Neural progenitor cell (in vitro differentiated cells): ENCODE measurements at regions not wholly inside any gene's neighbourhood (a gene's known extent, or its start where the extent isn't known, plus 50 kb on each side); places are given as distances from the start of the nearest gene placed in this dataset.
"Not testable (repeated sequence)": the region's sequence is repeated elsewhere in the genome, so short reads cannot be mapped to it uniquely, and the experiment has no call there.

Experiments used
- DNase-seq: peaks from one replicate; pipeline ENCODE4 v3.0.0-alpha.2; 2016; ENCODE audit warnings: low spot score
- H2AFZ ChIP-seq: fragments of 200-600 bp; sonication (generic); replicated peaks from 2 replicates; pipeline ENCODE4 v1.6.1; 2016; ENCODE audit warnings: antibody characterized with exemption
- H3F3A ChIP-seq: fragments of 200-600 bp; sonication (generic); 2 replicates; pipeline ENCODE4 v1.6.1; 2016; ENCODE audit warnings: antibody characterized with exemption, low read depth
- H3K27ac ChIP-seq: fragments of 200-600 bp; sonication (generic); 2 replicates; pipeline ENCODE4 v1.5.1; 2016; ENCODE audit warnings: mild to moderate bottlenecking
- H3K27me3 ChIP-seq: fragments of 200-600 bp; sonication (generic); 2 replicates; pipeline ENCODE4 v1.6.1; 2016; ENCODE audit warnings: mild to moderate bottlenecking, moderate library complexity
- H3K36me3 ChIP-seq: fragments of 200-600 bp; sonication (generic); 2 replicates; pipeline ENCODE4 v1.5.1; 2016
- H3K4me1 ChIP-seq: fragments of 200-600 bp; sonication (generic); 2 replicates; pipeline ENCODE4 v1.6.1; 2016; ENCODE audit warnings: mixed run types
- H3K4me2 ChIP-seq: fragments of 200-600 bp; sonication (generic); 2 replicates; pipeline ENCODE4 v1.6.1; 2016
- H3K4me3 ChIP-seq: fragments of 200-600 bp; sonication (generic); 2 replicates; pipeline ENCODE4 v1.5.1; 2016
- H3K79me2 ChIP-seq: fragments of 200-600 bp; sonication (generic); 2 replicates; pipeline ENCODE4 v1.6.1; 2016; ENCODE audit warnings: low read depth
- H3K9ac ChIP-seq: fragments of 200-600 bp; sonication (generic); 2 replicates; pipeline ENCODE4 v1.6.1; 2016
- H3K9me3 ChIP-seq: fragments of 200-600 bp; sonication (generic); 2 replicates; pipeline ENCODE4 v1.5.1; 2016; ENCODE audit warnings: low read depth
- H4K20me1 ChIP-seq: fragments of 200-600 bp; sonication (generic); 2 replicates; pipeline ENCODE4 v1.6.1; 2016; ENCODE audit warnings: low read depth
- H3K27ac Mint-ChIP-seq: 3 replicates; pipeline ENCODE4 v1.8.0; 2021; ENCODE audit warnings: mixed read lengths
- H3K27me3 Mint-ChIP-seq: 2 replicates; pipeline ENCODE4 v1.8.0; 2022; ENCODE audit warnings: low read depth, mild to moderate bottlenecking, inconsistent platforms, moderate library complexity, mixed read lengths; ENCODE audit not compliant: insufficient read depth
- H3K36me3 Mint-ChIP-seq: 3 replicates; pipeline ENCODE4 v1.8.0; 2021; ENCODE audit warnings: mixed read lengths
- H3K4me1 Mint-ChIP-seq: 3 replicates; pipeline ENCODE4 v1.8.0; 2021; ENCODE audit warnings: mixed read lengths
- H3K4me3 Mint-ChIP-seq: 3 replicates; pipeline ENCODE4 v1.8.0; 2021; ENCODE audit warnings: mild to moderate bottlenecking, moderate library complexity, mixed read lengths
- H3K9me3 Mint-ChIP-seq: 3 replicates; pipeline ENCODE4 v1.8.0; 2020; ENCODE audit warnings: mixed read lengths

GRCh38 chr16:29578898-29579297 is 72.7 kb upstream of the NPIPB12 start:
- Histone ChIP-seq H3K79me2 (peaks cover 93% of the 10 kb centered on the region), H4K20me1 (peaks cover 33% of the 10 kb centered on the region)
- not testable (repeated sequence) for H3K9me3 Mint-ChIP-seq, H3F3A ChIP-seq, H3K4me2 ChIP-seq, H3K4me1 Mint-ChIP-seq, H2AFZ ChIP-seq, DNase-seq, H3K36me3 Mint-ChIP-seq, H3K36me3 ChIP-seq, H3K9ac ChIP-seq, H3K27me3 ChIP-seq, H3K27ac Mint-ChIP-seq, H3K27me3 Mint-ChIP-seq, H3K4me1 ChIP-seq, H3K27ac ChIP-seq, H3K9me3 ChIP-seq, H3K4me3 ChIP-seq, H3K4me3 Mint-ChIP-seq

DNA sequence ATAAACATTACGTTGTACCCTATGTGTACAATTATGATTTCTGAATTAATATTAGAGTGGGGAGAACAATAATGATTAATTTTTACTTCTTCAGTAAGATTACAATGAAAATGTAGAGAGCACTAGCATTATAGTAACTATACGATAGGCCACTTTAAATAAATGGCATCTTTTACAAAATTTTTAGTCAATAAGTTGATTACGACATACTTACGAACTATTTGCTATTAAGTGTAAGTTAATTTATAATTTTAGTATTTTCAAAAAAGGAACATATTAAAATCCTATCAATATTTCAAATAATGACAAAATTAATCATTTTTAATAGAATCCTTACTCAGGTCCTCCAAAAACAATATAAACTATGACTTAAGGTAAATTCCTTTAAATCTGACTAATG is 75.6 kb upstream of the NPIPB12 start:
- H3K4me3 ChIP-seq, H3K27ac ChIP-seq, H3K9me3 ChIP-seq, H3K27me3 Mint-ChIP-seq, DNase-seq, H3F3A ChIP-seq, H3K9ac ChIP-seq, H3K36me3 Mint-ChIP-seq, H3K27me3 ChIP-seq, H3K4me1 Mint-ChIP-seq, H3K4me3 Mint-ChIP-seq, H3K27ac Mint-ChIP-seq, H3K36me3 ChIP-seq, H3K4me2 ChIP-seq, H3K9me3 Mint-ChIP-seq, H3K4me1 ChIP-seq, H2AFZ ChIP-seq: not testable (repeated sequence)
- peaks cover 52% of the 10 kb centered on the region for H4K20me1 ChIP-seq
- H3K79me2 ChIP-seq, result peaks cover 97% of the 10 kb centered on the region

DNA sequence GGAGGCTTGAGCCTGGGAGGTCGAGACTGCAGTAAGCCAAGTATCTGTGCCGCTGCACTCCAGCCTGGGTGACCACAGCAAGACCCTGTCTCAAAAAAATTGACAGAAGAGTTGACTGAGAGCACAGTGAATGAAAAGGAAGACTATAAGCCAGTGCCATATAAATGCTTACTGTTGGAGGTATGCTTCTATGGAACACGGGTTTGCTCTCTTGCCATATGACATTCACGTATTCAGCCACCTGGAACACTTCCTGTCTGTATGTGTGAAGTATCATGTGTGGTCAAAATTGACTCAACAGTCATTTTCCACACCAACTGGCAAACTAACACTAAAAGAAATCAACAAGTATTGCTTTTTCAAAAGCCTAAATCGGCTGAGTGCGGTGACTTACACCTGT is 71.1 kb upstream of the SPN start:
- H3K4me1 Mint-ChIP-seq, result not testable (repeated sequence)

GRCh38 chr16:29594269-29594925 is 68.7 kb upstream of the SPN start:
- Histone ChIP-seq H3K79me2 (peaks cover 60% of the 10 kb centered on the region), H4K20me1 (peaks cover 20% of the 10 kb centered on the region), H3K4me3 (peak overlapping the region; percentile 63), H3K4me2 (peak overlapping the region; percentile 77)
- not testable (repeated sequence) for H2AFZ ChIP-seq, H3F3A ChIP-seq, H3K9me3 ChIP-seq, H3K36me3 ChIP-seq, H3K4me1 Mint-ChIP-seq, H3K9ac ChIP-seq, H3K36me3 Mint-ChIP-seq, H3K27me3 Mint-ChIP-seq, H3K4me1 ChIP-seq, H3K27me3 ChIP-seq, H3K9me3 Mint-ChIP-seq, H3K27ac ChIP-seq
- peak overlapping the region; percentile 69 for H3K27ac Mint-ChIP-seq
- DNase-seq, result peak; percentile 23
- peak overlapping the region; percentile 93 for H3K4me3 Mint-ChIP-seq

More for the DNA sequence above, 71.1 kb upstream of the SPN start:
- H3K36me3 ChIP-seq, H3K36me3 Mint-ChIP-seq, H3K27ac ChIP-seq, H3F3A ChIP-seq, H3K4me1 ChIP-seq, H3K4me3 ChIP-seq, H3K27me3 ChIP-seq, H3K9me3 ChIP-seq, DNase-seq, H3K4me2 ChIP-seq, H3K27me3 Mint-ChIP-seq, H3K9me3 Mint-ChIP-seq, H3K9ac ChIP-seq, H3K4me3 Mint-ChIP-seq, H3K27ac Mint-ChIP-seq, H2AFZ ChIP-seq: not testable (repeated sequence)
- peaks cover 79% of the 10 kb centered on the region for H3K79me2 ChIP-seq
- H4K20me1 ChIP-seq, result peaks cover 19% of the 10 kb centered on the region

GRCh38 chr16:29594926-29595838 is 67.9 kb upstream of the SPN start:
- H2AFZ ChIP-seq, H3K36me3 ChIP-seq, H3K27me3 ChIP-seq, H3F3A ChIP-seq, H3K4me1 Mint-ChIP-seq, H3K36me3 Mint-ChIP-seq, H3K4me1 ChIP-seq, H3K27me3 Mint-ChIP-seq, H3K9ac ChIP-seq, H3K9me3 ChIP-seq, H3K9me3 Mint-ChIP-seq: not testable (repeated sequence)
- peaks cover 23% of the 10 kb centered on the region for H4K20me1 ChIP-seq
- H3K27ac Mint-ChIP-seq, result peak overlapping the region; percentile 76
- peaks cover 61% of the 10 kb centered on the region for H3K79me2 ChIP-seq
- peak overlapping the region; percentile 90 for H3K27ac ChIP-seq
- peak overlapping the region; percentile 84 for H3K4me3 Mint-ChIP-seq
- H3K4me3 ChIP-seq, result peak overlapping the region; percentile 63
- DNase-seq, result peak; percentile 92
- peak overlapping the region; percentile 65 for H3K4me2 ChIP-seq

DNA sequence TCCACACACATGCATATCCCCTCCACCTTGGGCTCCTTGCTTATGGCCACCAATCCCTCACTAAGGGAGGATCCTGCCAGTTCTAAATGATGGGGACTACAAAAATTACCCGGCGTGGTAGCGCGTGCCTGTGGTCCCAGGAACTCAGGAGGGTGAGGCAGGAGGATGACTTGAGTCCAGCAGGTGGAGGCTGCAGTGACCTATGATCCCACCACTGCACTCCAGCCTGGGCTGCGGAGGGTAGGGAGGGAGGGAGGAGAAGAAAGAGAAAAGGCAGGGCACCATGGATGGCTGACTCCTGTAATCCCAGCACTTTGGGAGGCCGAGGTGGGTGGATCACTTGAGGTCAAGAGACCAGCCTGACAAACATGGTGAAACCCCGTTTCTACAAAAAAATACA is 66.0 kb upstream of the SPN start:
- not testable (repeated sequence) for H3K4me3 Mint-ChIP-seq, H3K36me3 ChIP-seq, DNase-seq, H3K9me3 ChIP-seq, H3K27me3 ChIP-seq, H2AFZ ChIP-seq, H3K9ac ChIP-seq, H3K27me3 Mint-ChIP-seq, H3K36me3 Mint-ChIP-seq, H3K4me2 ChIP-seq, H3K9me3 Mint-ChIP-seq, H3K4me3 ChIP-seq, H3K27ac Mint-ChIP-seq, H3K4me1 ChIP-seq, H3K27ac ChIP-seq, H3F3A ChIP-seq
- H4K20me1 ChIP-seq, result peaks cover 27% of the 10 kb centered on the region
- peaks cover 14% of the 10 kb centered on the region for H3K4me1 Mint-ChIP-seq
- peaks cover 58% of the 10 kb centered on the region for H3K79me2 ChIP-seq

GRCh38 chr16:29600111-29601000 is 62.7 kb upstream of the SPN start:
- not testable (repeated sequence) for DNase-seq, H3K27ac ChIP-seq, H3K9me3 Mint-ChIP-seq, H2AFZ ChIP-seq, H3K4me3 Mint-ChIP-seq, H3K27me3 ChIP-seq, H3K36me3 Mint-ChIP-seq, H3K4me3 ChIP-seq, H3K36me3 ChIP-seq, H3K9me3 ChIP-seq, H3K9ac ChIP-seq, H3K27ac Mint-ChIP-seq, H3K4me2 ChIP-seq, H3K27me3 Mint-ChIP-seq, H3K4me1 ChIP-seq, H3F3A ChIP-seq
- peaks cover 32% of the 10 kb centered on the region for H4K20me1 ChIP-seq
- peaks cover 19% of the 10 kb centered on the region for H3K4me1 Mint-ChIP-seq
- peaks cover 69% of the 10 kb centered on the region for H3K79me2 ChIP-seq
